ENCODE measurements at regions not wholly inside any gene's neighbourhood (a gene's known extent, or its start where the extent isn't known, plus 50 kb on each side); places are given as distances from the start of the nearest gene placed in this dataset.
"Not testable (repeated sequence)": the region's sequence is repeated elsewhere in the genome, so short reads cannot be mapped to it uniquely, and the experiment has no call there.

GRCh38 chr20:4318891-4319290, 69.8 kb upstream of the ADRA1D start:
- TF ChIP-seq CTCF (IDR thresholded peaks at IDR 0.05 in 4 of 5, conservative IDR thresholded peaks at IDR 0.05 in 1 of 5) (no peak), POLR2A (IDR thresholded peaks at IDR 0.05) (no peak)
- Histone ChIP-seq H3K36me3 (no peaks in the 10 kb centered on the region), H3K4me3 (no peak overlapping the region), H3K9me3 (no peaks in the 10 kb centered on the region), H3K27me3 (no peaks in the 10 kb centered on the region), H3K4me1 (no peaks in the 10 kb centered on the region), H3K27ac (no peak overlapping the region)
- no peak for ATAC-seq
- in situ Hi-C loops (cut with MboI; ENCODE audit: low sequenced_read_pairs in 4 of 4) = no loop called here
- no peak for DNase-seq
- intact Hi-C loops (cut with DNase I; ENCODE audit: low total_unique reads) = no loop called here

- H3K27ac ChIP-seq; DNase-seq; H3K9me3 ChIP-seq; ATAC-seq; H3K4me3 ChIP-seq; H3K4me1 ChIP-seq; in situ Hi-C loops (cut with MboI; ENCODE audit: low sequenced_read_pairs in 4 of 4); H3K36me3 ChIP-seq; H3K27me3 ChIP-seq; intact Hi-C loops (cut with DNase I; ENCODE audit: low total_unique reads): not testable (repeated sequence)
These were observed 61.5 kb upstream of the ADRA1D start for GRCh38 chr20:4310616-4311015.

- intact Hi-C loops (cut with DNase I; ENCODE audit: low total_unique reads) = no loop called here
- in situ Hi-C loops (cut with MboI; ENCODE audit: low sequenced_read_pairs in 4 of 4) = no loop called here
- no peaks in the 10 kb centered on the region for H3K27me3 ChIP-seq
- ATAC-seq = no peak
- no peaks in the 10 kb centered on the region for H3K9me3 ChIP-seq
- no peak for TF ChIP-seq CTCF (IDR thresholded peaks at IDR 0.05 in 4 of 5, conservative IDR thresholded peaks at IDR 0.05 in 1 of 5)
- TF ChIP-seq POLR2A (IDR thresholded peaks at IDR 0.05) = no peak
- H3K36me3 ChIP-seq = no peaks in the 10 kb centered on the region
- no peak for DNase-seq
- H3K4me3 ChIP-seq = no peak overlapping the region
- no peak overlapping the region for H3K27ac ChIP-seq
- no peaks in the 10 kb centered on the region for H3K4me1 ChIP-seq
These were observed 57.1 kb upstream of the ADRA1D start for GRCh38 chr20:4306206-4306605.

GRCh38 chr20:4305091-4305490, 56.0 kb upstream of the ADRA1D start:
- H3K27ac ChIP-seq = no peak overlapping the region
- in situ Hi-C loops (cut with MboI; ENCODE audit: low sequenced_read_pairs in 4 of 4) (no loop called here), intact Hi-C loops (cut with DNase I; ENCODE audit: low total_unique reads) (no loop called here)
- no peaks in the 10 kb centered on the region for H3K27me3 ChIP-seq
- no peak for DNase-seq
- no peak for TF ChIP-seq POLR2A (IDR thresholded peaks at IDR 0.05)
- TF ChIP-seq CTCF (IDR thresholded peaks at IDR 0.05 in 4 of 5, conservative IDR thresholded peaks at IDR 0.05 in 1 of 5) = no peak
- H3K4me3 ChIP-seq = no peak overlapping the region
- H3K4me1 ChIP-seq = no peaks in the 10 kb centered on the region
- ATAC-seq = no peak
- H3K36me3 ChIP-seq = no peaks in the 10 kb centered on the region
- H3K9me3 ChIP-seq = no peaks in the 10 kb centered on the region

GRCh38 chr20:4304601-4305000, 55.5 kb upstream of the ADRA1D start:
- Histone ChIP-seq H3K27ac (no peak overlapping the region), H3K4me3 (no peak overlapping the region), H3K36me3 (no peaks in the 10 kb centered on the region), H3K9me3 (no peaks in the 10 kb centered on the region), H3K4me1 (no peaks in the 10 kb centered on the region), H3K27me3 (no peaks in the 10 kb centered on the region)
- ATAC-seq (no peak), DNase-seq (no peak)
- TF ChIP-seq POLR2A (IDR thresholded peaks at IDR 0.05) (no peak), CTCF (IDR thresholded peaks at IDR 0.05 in 4 of 5, conservative IDR thresholded peaks at IDR 0.05 in 1 of 5) (no peak)
- intact Hi-C loops (cut with DNase I; ENCODE audit: low total_unique reads) (no loop called here), in situ Hi-C loops (cut with MboI; ENCODE audit: low sequenced_read_pairs in 4 of 4) (no loop called here)

Measured in gastrocnemius medialis (tissue), 4 donors.